GM12892 (cell line): ENCODE measurements at regions not wholly inside any gene's neighbourhood (a gene's known extent, or its start where the extent isn't known, plus 50 kb on each side); places are given as distances from the start of the nearest gene placed in this dataset.

Source experiments
- POLR2A ChIP-seq: IDR thresholded peaks from 2 replicates; pipeline ENCODE4 v1.6.1; 2011; ENCODE audit warnings: low read depth, low read length, control low read depth
- POLR2AphosphoS5 ChIP-seq: IDR thresholded peaks from 2 replicates; pipeline ENCODE4 v1.6.1; 2011; ENCODE audit warnings: low read depth, low read length, control low read depth

GRCh38 chr15:59792359-59792758 is 103.2 kb upstream of the BNIP2 start:
- TF ChIP-seq POLR2AphosphoS5 (no peak), POLR2A (no peak)
